HG02571 (cell line): ENCODE measurements at regions not wholly inside any gene's neighbourhood (a gene's known extent, or its start where the extent isn't known, plus 50 kb on each side); places are given as distances from the start of the nearest gene placed in this dataset.

Experiments
- ATAC-seq: cut with Tn5 transposase; IDR thresholded peaks from one replicate; pipeline ENCODE4 v1.9.1; 2021; ENCODE audit warnings: mild to moderate bottlenecking, moderate library complexity; ENCODE audit not compliant: unreplicated experiment

GRCh38 chr9:99282406-99282805, 60.3 kb downstream of the SEC61B start:
- no peak for ATAC-seq

DNA sequence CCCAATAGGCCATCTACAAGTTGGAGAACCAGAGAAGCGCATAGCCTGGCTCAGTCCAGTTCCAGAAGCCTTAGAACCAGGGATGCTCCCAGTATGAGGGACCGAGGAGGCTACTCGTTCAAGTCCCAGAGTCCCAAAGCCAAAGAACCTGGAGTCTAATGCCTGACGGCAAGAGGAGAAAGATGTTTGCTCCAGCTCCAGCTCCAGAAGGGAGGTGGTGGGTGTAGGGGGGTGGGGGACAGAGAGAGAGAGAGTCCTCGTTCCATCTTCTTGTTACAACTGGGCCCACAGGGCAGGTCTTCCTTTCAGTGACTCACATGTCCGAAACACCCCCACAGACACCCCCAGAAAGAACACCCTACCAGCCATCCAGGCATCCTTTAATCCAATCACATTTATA, 63.9 kb downstream of the SEC61B start:
- ATAC-seq = no peak

DNA sequence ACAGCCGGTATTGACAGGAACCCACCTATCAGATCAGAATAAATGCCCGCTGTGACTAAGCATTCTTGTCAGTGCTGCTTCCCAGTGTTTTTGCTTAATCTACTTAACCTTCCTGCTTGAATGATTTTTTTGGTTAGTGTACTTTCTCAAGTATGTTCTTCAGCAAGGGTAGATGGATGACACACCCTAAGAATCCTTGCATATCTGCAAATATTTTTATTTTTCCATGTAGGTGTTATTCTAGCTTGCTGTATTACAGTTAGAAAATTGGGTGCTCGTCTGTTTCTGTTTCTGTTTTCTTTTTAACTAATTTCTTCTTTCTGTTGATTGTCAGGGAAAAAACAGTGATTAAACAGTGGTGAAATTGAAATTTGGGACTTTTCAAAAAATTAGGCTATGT, 64.5 kb downstream of the SEC61B start:
- no peak for ATAC-seq

GRCh38 chr9:99287641-99288040, 65.6 kb downstream of the SEC61B start:
- no peak for ATAC-seq

DNA sequence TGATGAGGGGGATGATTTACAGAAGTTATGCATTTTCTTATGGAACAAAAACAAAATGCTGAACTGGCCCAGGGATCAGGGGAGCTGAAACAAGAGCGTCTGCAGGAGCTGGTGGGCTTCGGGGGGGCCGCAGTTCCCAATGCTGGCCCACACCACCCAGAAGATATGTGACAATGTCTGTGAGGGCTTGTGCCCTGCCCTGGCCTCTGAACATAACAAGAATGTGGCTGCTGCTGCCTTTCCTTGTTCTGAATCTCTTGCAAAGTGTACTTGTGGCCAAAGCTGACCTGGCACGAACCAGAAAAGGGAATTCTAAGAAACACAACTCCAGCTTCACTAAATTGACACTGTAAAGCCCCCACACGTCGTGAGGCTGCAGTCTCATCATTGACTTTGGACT, 66.7 kb downstream of the SEC61B start:
- ATAC-seq = no peak

DNA sequence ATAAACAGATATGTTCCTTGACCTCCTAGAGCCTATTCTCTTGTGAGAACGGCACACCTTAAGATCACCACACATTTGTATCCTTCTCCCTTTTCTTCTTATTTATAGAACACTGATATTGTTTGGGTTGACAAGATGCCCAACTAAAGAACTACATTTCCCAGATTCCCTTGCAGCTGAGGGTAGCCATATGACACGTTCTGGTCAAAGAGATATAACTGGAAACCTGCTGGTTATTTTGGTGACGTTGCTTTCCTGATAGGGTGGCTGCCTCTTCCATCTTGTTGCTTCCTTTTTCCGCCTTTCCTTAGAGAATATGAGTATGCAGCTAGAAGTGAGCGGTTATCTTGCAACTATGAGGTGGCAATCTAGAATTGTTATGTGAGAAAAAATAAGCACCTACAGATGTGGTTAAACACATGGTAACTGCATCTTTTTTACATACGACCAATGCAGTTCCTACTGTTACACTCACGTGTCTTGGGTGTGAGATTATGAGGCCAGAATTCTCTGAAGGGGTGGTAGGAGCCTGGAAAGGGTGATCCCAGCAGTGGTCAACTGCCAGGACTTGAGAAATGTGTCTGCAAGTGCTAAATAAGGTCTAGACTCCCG, 72.9 kb downstream of the SEC61B start:
- no peak for ATAC-seq

GRCh38 chr9:99296291-99296951, 74.3 kb downstream of the SEC61B start:
- ATAC-seq = no peak

GRCh38 chr9:99298614-99299013, 76.5 kb downstream of the SEC61B start:
- ATAC-seq = no peak

- no peak for ATAC-seq
Observed at GRCh38 chr9:99299211-99300102, 77.4 kb downstream of the SEC61B start.

DNA sequence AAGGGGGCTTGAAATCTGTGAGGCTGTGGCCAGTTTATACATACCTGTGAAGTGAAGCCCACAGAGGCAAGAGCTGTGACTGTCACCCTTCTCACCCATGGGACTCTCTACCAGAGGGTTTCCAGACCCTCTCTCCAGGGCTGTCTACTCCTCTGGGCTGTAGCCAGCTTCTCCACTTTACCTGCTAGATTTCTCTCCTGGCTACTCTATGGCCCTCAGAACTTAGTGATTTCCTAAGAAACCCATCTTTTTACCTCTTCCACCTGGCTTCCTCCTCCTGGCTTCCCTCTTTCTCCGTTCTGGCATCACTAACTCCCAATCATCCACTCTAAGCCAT, 78.0 kb downstream of the SEC61B start:
- no peak for ATAC-seq

DNA sequence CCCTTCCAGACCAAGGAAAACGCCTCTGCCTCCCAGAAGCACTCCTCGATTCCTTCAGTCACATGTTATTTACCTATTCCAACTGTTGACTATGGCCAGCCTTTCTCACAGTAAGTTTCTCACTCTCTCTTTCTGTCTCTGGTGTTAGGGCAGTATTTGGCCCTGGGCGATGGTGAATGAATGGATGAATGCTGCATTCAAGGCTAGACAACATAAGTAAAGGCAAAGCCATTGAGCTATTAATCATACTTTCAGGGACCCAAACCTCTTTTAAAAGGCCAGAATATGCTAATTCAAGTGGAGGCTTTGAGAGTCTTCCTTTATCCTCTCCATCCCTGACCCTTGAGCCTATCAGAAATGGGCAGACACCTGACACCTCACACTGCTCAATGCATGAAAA, 78.5 kb downstream of the SEC61B start:
- ATAC-seq = no peak

DNA sequence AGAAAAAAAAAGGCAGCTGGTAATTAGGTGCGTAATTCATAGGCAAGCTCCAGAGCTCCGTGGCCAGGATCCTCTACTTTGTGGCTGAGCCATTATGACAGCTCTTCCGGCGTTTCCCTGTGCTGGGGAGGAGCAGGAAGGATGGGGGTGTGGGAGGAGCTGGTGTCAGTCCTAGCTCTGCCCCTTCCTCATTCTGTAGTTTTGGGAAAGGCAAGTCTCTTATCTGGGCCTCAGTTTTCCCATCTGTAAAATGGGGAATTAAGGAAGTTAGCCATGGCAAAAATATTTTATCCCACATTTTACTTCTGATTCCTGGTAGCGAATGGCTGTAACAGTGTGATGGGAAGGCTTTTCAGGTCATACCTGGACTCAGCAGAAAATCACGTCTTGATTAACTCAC, 81.1 kb downstream of the SEC61B start:
- no peak for ATAC-seq

DNA sequence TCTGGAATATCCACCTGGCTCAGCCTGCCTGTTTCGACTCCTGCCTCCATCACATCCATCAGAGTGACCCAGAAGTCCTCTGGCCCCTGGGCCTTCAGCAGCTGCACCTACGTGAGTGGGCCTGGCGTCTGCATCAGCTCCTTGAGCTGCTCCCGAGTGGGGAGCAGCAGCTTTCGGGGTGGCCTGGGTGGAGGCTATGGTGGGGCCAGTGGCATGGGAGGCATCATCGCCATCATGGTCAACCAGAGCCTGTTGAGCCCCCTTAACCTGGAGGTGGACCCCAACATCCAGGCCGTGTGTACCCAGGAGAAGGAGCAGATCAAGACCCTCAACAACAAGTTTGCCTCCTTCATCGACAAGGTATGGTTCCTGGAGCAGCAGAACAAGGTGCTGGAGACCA, 83.0 kb downstream of the SEC61B start:
- ATAC-seq = no peak

DNA sequence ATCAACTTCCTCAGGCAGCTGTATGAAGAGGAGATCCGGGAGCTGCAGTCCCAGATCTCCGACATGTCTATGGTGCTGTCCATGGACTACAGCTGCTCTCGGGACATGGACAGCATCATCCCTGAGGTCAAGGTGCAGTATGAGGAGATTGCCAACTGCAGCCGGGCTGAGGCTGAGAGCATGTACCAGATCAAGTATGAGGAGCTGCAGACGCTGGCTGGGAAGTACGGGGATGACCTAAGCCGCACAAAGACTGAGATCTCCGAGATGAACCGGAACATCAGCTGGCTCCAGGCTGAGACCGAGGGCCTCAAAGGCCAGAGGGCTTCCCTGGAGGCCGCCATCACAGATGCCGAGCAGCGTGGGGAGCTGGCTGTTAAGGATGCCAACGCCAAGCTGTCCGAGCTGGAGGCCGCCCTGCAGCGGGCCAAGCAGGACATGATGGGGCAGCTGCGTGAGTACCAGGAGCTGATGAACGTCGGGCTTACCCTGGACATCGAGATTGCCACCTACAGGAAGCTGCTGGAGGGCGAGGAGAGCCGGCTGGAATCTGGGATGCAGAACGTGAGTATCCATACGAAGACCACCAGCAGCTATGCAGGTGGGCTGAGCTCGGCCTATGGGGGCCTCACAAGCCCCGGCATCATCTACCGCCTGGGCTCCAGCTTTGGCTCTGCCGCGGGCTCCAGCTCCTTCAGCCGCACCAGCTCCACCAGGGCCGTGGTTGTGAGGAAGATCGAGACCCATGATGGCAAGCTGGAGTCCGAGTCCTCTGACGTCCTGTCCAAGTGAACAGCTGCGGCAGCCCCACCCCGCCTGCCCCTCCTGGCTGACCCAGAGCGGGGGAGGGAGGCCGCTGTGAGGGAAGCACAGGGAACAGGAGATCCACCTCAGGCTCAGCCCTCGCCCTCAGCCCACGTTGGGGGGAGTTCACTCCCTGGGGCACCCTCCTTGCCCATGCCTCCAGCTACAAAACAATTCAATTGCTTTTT, 84.0 kb downstream of the SEC61B start:
- no peak for ATAC-seq

- ATAC-seq = no peak
Observed at GRCh38 chr9:99307851-99308250, 85.8 kb downstream of the SEC61B start.

DNA sequence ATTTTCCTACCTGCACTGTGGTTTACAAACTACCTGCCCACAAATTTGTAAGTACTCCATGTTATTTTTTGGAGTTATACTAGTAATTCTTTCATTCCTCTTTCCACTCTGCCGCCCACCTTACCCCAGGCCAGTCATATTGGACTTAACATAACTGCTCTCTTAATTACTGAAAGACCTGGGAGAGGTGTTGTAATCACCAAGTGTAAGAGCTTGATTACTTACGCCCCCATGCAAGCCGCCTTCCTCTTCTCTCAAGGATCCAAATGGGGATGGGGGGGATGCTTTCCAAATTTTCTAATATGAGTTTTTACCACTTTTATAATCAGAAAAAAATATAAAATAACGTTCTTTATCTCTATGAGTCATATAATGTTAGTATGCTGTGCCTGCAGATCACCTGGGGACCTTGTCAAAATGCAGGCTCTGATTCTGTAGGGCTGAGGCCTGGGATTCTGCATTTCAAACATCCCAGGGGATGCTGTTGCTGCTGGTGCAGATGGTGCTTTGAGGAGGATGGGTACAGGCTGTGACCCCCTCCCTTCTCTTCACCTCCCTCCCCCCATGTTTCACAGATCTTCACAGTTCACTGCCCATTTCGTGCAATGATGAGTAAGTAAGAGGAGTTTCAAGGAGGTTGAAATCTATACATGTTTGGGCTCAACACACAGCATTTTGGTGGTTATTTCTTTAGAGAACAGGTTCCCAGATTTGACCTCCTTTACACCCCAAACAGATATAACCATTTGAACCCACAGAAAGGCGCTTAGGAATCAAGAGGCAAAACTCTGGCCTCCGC, 87.3 kb downstream of the SEC61B start:
- no peak for ATAC-seq

DNA sequence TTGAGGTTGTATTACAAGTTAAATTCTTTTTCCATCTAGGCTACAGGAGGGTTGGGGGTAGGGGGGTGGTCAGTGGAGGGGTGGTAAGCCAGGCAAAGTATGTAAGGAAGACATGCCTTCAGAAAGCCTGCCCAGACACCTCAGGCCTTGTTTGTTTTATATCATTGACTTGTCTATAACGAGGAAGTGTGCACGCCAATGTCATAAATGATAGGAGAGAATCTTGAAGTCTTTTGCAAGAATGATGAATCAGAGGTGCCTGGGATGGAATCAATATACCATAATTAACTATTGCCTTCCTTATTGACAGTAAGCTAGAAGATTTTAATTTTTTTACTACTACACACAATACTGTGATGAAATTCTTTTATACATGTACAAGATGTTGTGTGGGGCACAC, 90.7 kb downstream of the SEC61B start:
- ATAC-seq = no peak

GRCh38 chr9:99319048-99319447, 97.0 kb downstream of the SEC61B start:
- no peak for ATAC-seq

GRCh38 chr9:99322299-99322698, 100.2 kb downstream of the SEC61B start:
- ATAC-seq = no peak
